ENCODE measurements at regions not wholly inside any gene's neighbourhood (a gene's known extent, or its start where the extent isn't known, plus 50 kb on each side); places are given as distances from the start of the nearest gene placed in this dataset.

GRCh38 chr2:147351784-147352183, 493.0 kb upstream of the ACVR2A start:
- H3K36me3 ChIP-seq (ENCODE audit: control insufficient read depth, insufficient read depth, low read length), result no peaks in the 10 kb centered on the region
- no peak overlapping the region for H3K27ac ChIP-seq (ENCODE audit: low read depth, low read length)
- H3K9me3 ChIP-seq (ENCODE audit: control insufficient read depth, insufficient read depth, low read length), result no peaks in the 10 kb centered on the region
- no peak overlapping the region for H3K4me3 ChIP-seq (ENCODE audit: low read depth, low read length)
- H3K4me1 ChIP-seq (ENCODE audit: control insufficient read depth, insufficient read depth, low read length), result peaks cover 4% of the 10 kb centered on the region
- 19% methylated on average over 2 of the region's 5 CpGs for WGBS (ENCODE audit: insufficient coverage)
- no peaks in the 10 kb centered on the region for H3K27me3 ChIP-seq (ENCODE audit: control insufficient read depth, insufficient read depth, low read length)
- DNase-seq (ENCODE audit: low read depth in 4 of 6, low spot score in 6 of 6), result peak in 4 of 6 donors; percentile 28 to 82 (median 50)

- WGBS (ENCODE audit: insufficient coverage), result 33% methylated on average over 1 of the region's 4 CpGs
Observed at GRCh38 chr2:147348931-147349555, 495.8 kb upstream of the ACVR2A start.

GRCh38 chr2:147346142-147346541, 498.7 kb upstream of the ACVR2A start:
- Histone ChIP-seq H3K36me3 (ENCODE audit: control insufficient read depth, insufficient read depth, low read length) (no peaks in the 10 kb centered on the region), H3K9me3 (ENCODE audit: control insufficient read depth, insufficient read depth, low read length) (no peaks in the 10 kb centered on the region), H3K4me3 (ENCODE audit: low read depth, low read length) (no peak overlapping the region), H3K27ac (ENCODE audit: low read depth, low read length) (no peak overlapping the region), H3K27me3 (ENCODE audit: control insufficient read depth, insufficient read depth, low read length) (no peaks in the 10 kb centered on the region), H3K4me1 (ENCODE audit: control insufficient read depth, insufficient read depth, low read length) (no peaks in the 10 kb centered on the region)
- DNase-seq (ENCODE audit: low read depth in 4 of 6, low spot score in 6 of 6), result no peak
- WGBS (ENCODE audit: insufficient coverage), result no CpG with 5 or more reads among the region's 2 CpGs

More at GRCh38 chr2:147348931-147349555, 495.8 kb upstream of the ACVR2A start:
- Histone ChIP-seq H3K4me3 (ENCODE audit: low read depth, low read length) (no peak overlapping the region), H3K36me3 (ENCODE audit: control insufficient read depth, insufficient read depth, low read length) (no peaks in the 10 kb centered on the region), H3K9me3 (ENCODE audit: control insufficient read depth, insufficient read depth, low read length) (no peaks in the 10 kb centered on the region), H3K4me1 (ENCODE audit: control insufficient read depth, insufficient read depth, low read length) (peaks cover 4% of the 10 kb centered on the region), H3K27ac (ENCODE audit: low read depth, low read length) (no peak overlapping the region), H3K27me3 (ENCODE audit: control insufficient read depth, insufficient read depth, low read length) (no peaks in the 10 kb centered on the region)
- DNase-seq (ENCODE audit: low read depth in 4 of 6, low spot score in 6 of 6), result peak in 3 of 6 donors; percentile 11 to 63 (median 44)

GRCh38 chr2:147345246-147345645, 499.6 kb upstream of the ACVR2A start:
- no peak overlapping the region for H3K27ac ChIP-seq (ENCODE audit: low read depth, low read length)
- H3K27me3 ChIP-seq (ENCODE audit: control insufficient read depth, insufficient read depth, low read length), result no peaks in the 10 kb centered on the region
- H3K4me1 ChIP-seq (ENCODE audit: control insufficient read depth, insufficient read depth, low read length), result no peaks in the 10 kb centered on the region
- no peaks in the 10 kb centered on the region for H3K9me3 ChIP-seq (ENCODE audit: control insufficient read depth, insufficient read depth, low read length)
- H3K36me3 ChIP-seq (ENCODE audit: control insufficient read depth, insufficient read depth, low read length), result no peaks in the 10 kb centered on the region
- no peak for DNase-seq (ENCODE audit: low read depth in 4 of 6, low spot score in 6 of 6)
- no CpG with 5 or more reads among the region's 1 CpG for WGBS (ENCODE audit: insufficient coverage)
- H3K4me3 ChIP-seq (ENCODE audit: low read depth, low read length), result no peak overlapping the region

- Histone ChIP-seq H3K27ac (ENCODE audit: low read depth, low read length) (no peak overlapping the region), H3K27me3 (ENCODE audit: control insufficient read depth, insufficient read depth, low read length) (no peaks in the 10 kb centered on the region), H3K36me3 (ENCODE audit: control insufficient read depth, insufficient read depth, low read length) (no peaks in the 10 kb centered on the region), H3K4me1 (ENCODE audit: control insufficient read depth, insufficient read depth, low read length) (no peaks in the 10 kb centered on the region), H3K4me3 (ENCODE audit: low read depth, low read length) (no peak overlapping the region), H3K9me3 (ENCODE audit: control insufficient read depth, insufficient read depth, low read length) (no peaks in the 10 kb centered on the region)
- peak in 1 of 6 donors; percentile 52 for DNase-seq (ENCODE audit: low read depth in 4 of 6, low spot score in 6 of 6)
- WGBS (ENCODE audit: insufficient coverage), result no CpG with 5 or more reads among the region's 1 CpG
Observed at GRCh38 chr2:147342329-147342728, 502.5 kb upstream of the ACVR2A start.

- no peaks in the 10 kb centered on the region for H3K36me3 ChIP-seq (ENCODE audit: control insufficient read depth, insufficient read depth, low read length)
- no peak overlapping the region for H3K4me3 ChIP-seq (ENCODE audit: low read depth, low read length)
- DNase-seq (ENCODE audit: low read depth in 4 of 6, low spot score in 6 of 6), result no peak
- no peaks in the 10 kb centered on the region for H3K27me3 ChIP-seq (ENCODE audit: control insufficient read depth, insufficient read depth, low read length)
- no peaks in the 10 kb centered on the region for H3K4me1 ChIP-seq (ENCODE audit: control insufficient read depth, insufficient read depth, low read length)
- H3K27ac ChIP-seq (ENCODE audit: low read depth, low read length), result no peak overlapping the region
- no CpG with 5 or more reads among the region's 4 CpGs for WGBS (ENCODE audit: insufficient coverage)
- no peaks in the 10 kb centered on the region for H3K9me3 ChIP-seq (ENCODE audit: control insufficient read depth, insufficient read depth, low read length)
Observed at GRCh38 chr2:147331790-147332419, 512.9 kb upstream of the ACVR2A start.

GRCh38 chr2:147330925-147331324, 513.9 kb upstream of the ACVR2A start:
- Histone ChIP-seq H3K27me3 (ENCODE audit: control insufficient read depth, insufficient read depth, low read length) (no peaks in the 10 kb centered on the region), H3K27ac (ENCODE audit: low read depth, low read length) (no peak overlapping the region), H3K36me3 (ENCODE audit: control insufficient read depth, insufficient read depth, low read length) (no peaks in the 10 kb centered on the region), H3K4me1 (ENCODE audit: control insufficient read depth, insufficient read depth, low read length) (no peaks in the 10 kb centered on the region), H3K9me3 (ENCODE audit: control insufficient read depth, insufficient read depth, low read length) (no peaks in the 10 kb centered on the region), H3K4me3 (ENCODE audit: low read depth, low read length) (no peak overlapping the region)
- no peak for DNase-seq (ENCODE audit: low read depth in 4 of 6, low spot score in 6 of 6)
- 96% methylated on average over 2 of the region's 4 CpGs for WGBS (ENCODE audit: insufficient coverage)

- DNase-seq (ENCODE audit: low read depth in 4 of 6, low spot score in 6 of 6), result no peak
- WGBS (ENCODE audit: insufficient coverage), result 80% methylated on average over 4 of the region's 6 CpGs
- no peaks in the 10 kb centered on the region for H3K4me1 ChIP-seq (ENCODE audit: control insufficient read depth, insufficient read depth, low read length)
- no peaks in the 10 kb centered on the region for H3K27me3 ChIP-seq (ENCODE audit: control insufficient read depth, insufficient read depth, low read length)
- H3K36me3 ChIP-seq (ENCODE audit: control insufficient read depth, insufficient read depth, low read length), result no peaks in the 10 kb centered on the region
- no peaks in the 10 kb centered on the region for H3K9me3 ChIP-seq (ENCODE audit: control insufficient read depth, insufficient read depth, low read length)
- no peak overlapping the region for H3K27ac ChIP-seq (ENCODE audit: low read depth, low read length)
- H3K4me3 ChIP-seq (ENCODE audit: low read depth, low read length), result no peak overlapping the region
Observed at GRCh38 chr2:147327613-147328012, 517.2 kb upstream of the ACVR2A start.

GRCh38 chr2:147325990-147326389, 518.8 kb upstream of the ACVR2A start:
- WGBS (ENCODE audit: insufficient coverage), result no CpG with 5 or more reads among the region's 1 CpG
- Histone ChIP-seq H3K9me3 (ENCODE audit: control insufficient read depth, insufficient read depth, low read length) (peaks cover 4% of the 10 kb centered on the region), H3K27me3 (ENCODE audit: control insufficient read depth, insufficient read depth, low read length) (no peaks in the 10 kb centered on the region)

GRCh38 chr2:147320146-147320545, 524.7 kb upstream of the ACVR2A start:
- Histone ChIP-seq H3K36me3 (ENCODE audit: control insufficient read depth, insufficient read depth, low read length) (no peaks in the 10 kb centered on the region), H3K4me3 (ENCODE audit: low read depth, low read length) (no peak overlapping the region), H3K9me3 (ENCODE audit: control insufficient read depth, insufficient read depth, low read length) (peaks cover 8% of the 10 kb centered on the region), H3K27ac (ENCODE audit: low read depth, low read length) (no peak overlapping the region), H3K4me1 (ENCODE audit: control insufficient read depth, insufficient read depth, low read length) (no peaks in the 10 kb centered on the region), H3K27me3 (ENCODE audit: control insufficient read depth, insufficient read depth, low read length) (no peaks in the 10 kb centered on the region)
- no peak for DNase-seq (ENCODE audit: low read depth in 4 of 6, low spot score in 6 of 6)

More at GRCh38 chr2:147325990-147326389, 518.8 kb upstream of the ACVR2A start:
- no peak for DNase-seq (ENCODE audit: low read depth in 4 of 6, low spot score in 6 of 6)
- Histone ChIP-seq H3K4me3 (ENCODE audit: low read depth, low read length) (no peak overlapping the region), H3K4me1 (ENCODE audit: control insufficient read depth, insufficient read depth, low read length) (no peaks in the 10 kb centered on the region), H3K27ac (ENCODE audit: low read depth, low read length) (no peak overlapping the region), H3K36me3 (ENCODE audit: control insufficient read depth, insufficient read depth, low read length) (no peaks in the 10 kb centered on the region)
